GM18861 (cell line): ENCODE measurements at regions not wholly inside any gene's neighbourhood (a gene's known extent, or its start where the extent isn't known, plus 50 kb on each side); places are given as distances from the start of the nearest gene placed in this dataset.

ENCODE experiments used
- ATAC-seq: cut with Tn5 transposase; IDR thresholded peaks from one replicate; pipeline ENCODE4 v1.9.1; 2021; ENCODE audit not compliant: unreplicated experiment

DNA sequence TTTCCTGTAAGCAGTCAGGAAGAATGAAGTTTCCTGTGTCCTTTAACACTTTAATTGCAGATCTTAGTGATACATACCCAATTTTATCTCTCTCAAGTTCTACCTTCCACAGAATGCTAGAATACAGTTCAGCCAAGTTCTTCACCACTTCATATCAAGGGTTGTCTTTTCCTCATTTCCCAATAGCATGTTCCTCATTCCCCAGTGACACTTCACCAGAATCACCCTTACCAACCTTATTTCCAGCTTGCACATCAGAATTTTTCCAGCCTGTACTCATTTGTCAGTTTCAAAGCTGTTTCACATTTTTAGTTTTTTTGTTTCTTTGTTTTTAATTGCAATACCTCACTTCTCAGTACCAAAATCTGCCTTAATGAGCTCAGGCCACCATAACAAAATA lies 126.1 kb downstream of the ESM1 start:
- ATAC-seq, result no peak

- no peak for ATAC-seq
Measured at GRCh38 chr5:54854883-54855581, 130.4 kb downstream of the ESM1 start.

DNA sequence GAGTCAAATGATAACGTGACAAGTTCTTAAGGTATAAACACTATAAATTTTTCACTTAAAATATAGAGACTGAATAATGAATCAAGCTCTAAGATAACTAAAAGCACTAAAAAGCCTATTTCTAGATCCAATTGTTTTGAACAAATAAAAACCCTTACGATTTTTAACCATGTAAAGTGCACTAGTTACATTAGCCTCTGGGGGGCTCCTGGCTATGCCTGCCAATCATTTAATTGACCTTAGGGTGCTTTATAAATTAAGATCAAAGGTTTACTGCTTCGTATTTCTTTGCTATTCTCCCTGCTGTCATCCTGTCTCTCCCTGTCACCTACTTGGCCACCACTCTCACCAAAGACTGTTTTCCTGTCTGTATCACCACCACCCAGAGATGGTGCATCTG lies 133.4 kb downstream of the ESM1 start:
- no peak for ATAC-seq

GRCh38 chr5:54851449-54851848 lies 133.9 kb downstream of the ESM1 start:
- ATAC-seq, result no peak

DNA sequence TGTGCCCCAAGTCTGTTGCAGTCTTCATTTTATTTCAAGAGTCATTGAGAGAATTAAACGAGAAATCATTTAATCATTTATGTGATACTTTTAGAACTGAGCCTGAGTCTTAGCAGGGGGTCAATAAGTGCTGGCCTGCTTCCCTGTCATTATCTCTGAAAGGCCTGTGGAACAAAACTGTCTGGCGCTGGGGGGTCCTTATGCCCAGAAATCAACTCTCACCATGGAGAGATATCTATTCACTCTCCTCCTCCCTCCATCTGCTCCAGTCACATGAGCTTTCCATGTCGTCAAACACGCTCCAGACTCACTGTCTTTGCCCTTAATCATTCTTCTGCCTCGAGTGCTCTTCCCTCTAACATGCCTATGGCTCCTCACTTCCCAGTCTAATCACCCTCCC lies 136.8 kb downstream of the ESM1 start:
- ATAC-seq, result no peak

DNA sequence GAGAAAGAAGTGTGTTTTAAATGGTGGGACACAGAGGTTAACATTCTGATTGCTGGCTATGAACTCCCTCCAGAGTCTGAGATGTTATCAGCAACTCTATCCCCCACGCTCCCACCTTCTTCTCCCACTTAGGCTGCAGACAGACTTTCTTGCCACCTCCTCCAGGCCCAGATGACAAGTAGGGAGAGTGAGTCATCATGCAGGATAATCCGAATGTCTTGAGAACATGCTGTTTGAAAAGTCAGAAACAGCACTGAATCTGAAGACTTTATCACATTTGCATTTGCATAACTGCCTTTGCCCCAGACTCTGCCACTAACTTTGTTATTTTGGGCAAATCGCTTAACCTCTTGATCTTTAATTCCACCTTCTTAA lies 139.8 kb downstream of the ESM1 start:
- no peak for ATAC-seq

- no peak for ATAC-seq
Measured at GRCh38 chr5:54844905-54845566, 140.4 kb downstream of the ESM1 start.

- ATAC-seq, result no peak
Measured at GRCh38 chr5:54844266-54844665, 141.1 kb downstream of the ESM1 start.

GRCh38 chr5:54841481-54841880 lies 143.9 kb downstream of the ESM1 start:
- ATAC-seq, result no peak

DNA sequence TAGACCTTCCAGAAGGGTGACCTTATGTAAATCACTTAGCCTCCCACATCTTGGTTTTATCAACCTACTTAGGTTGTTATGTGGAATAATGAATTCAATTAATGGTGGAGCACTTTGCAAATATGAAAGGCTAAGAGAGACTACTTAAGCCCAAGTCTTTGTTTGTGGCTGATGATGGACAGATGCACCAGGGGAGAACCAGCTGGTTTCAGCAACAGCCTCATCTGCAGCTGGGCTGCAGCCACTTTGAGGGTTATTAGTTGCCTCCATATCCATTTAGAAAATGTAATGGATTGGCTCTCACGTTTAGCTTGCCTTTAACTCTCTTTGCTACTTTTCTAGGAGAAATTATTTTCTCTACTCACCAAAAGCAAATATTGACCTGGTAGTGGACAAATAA lies 146.6 kb downstream of the ESM1 start:
- ATAC-seq, result no peak

DNA sequence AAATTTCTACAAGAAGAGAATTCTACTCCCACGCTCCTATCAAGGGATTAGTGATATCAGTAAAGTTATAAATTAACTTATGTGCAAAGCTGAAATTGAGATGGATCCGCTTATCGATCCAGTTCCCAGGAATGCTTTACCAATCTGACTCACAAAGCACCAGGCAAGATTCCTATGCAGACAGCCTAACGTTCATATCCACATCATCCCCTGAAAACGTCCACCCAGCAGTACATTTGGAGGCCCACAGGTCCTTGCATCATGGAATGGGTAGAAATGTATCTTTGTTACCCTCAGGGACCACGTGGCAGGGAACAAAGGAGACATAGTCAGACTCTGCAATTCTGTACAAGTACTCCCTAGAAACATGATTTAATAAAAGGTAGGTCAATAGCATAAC lies 147.4 kb downstream of the ESM1 start:
- no peak for ATAC-seq

DNA sequence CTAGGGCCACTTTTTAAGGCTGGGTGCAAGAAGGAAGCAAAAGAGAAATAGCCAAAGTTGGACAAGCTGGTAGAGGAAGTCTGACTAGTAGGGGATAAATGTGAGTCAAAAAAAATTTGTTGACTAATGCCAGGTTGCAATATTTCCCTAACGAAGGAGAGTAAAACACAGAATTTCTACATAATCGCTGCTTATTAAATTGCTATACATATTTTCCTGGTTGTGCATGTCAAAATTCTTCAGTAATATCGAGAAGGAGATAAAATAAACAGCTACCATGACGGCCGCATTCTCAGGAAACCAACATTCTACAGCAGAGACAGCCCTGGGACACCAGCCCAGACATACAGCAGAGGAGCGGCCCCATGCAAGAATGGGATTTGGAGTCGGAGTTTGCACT lies 148.3 kb downstream of the ESM1 start:
- no peak for ATAC-seq

- no peak for ATAC-seq
Measured at GRCh38 chr5:54835647-54836046, 149.7 kb downstream of the ESM1 start.

- ATAC-seq, result no peak
Measured at GRCh38 chr5:54834121-54834842, 151.1 kb downstream of the ESM1 start.

DNA sequence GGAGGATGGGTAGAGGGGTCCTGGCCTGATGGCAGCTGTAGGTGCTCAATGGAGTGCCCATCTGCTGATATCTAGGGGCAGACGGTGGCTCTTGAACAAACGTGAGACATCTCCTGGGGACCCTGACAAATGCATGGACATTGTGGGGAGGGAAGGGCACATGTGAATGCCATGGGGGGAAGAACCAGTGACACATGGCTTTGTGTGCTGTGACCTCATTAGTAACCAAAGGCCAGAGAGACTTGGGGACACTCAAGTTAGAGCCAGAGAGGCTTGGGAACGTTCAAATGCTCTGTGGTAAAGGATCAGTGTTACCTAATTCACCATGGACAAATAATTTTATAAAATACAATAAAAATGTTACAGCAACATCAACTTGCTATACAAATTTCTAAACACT lies 151.8 kb downstream of the ESM1 start:
- no peak for ATAC-seq

GRCh38 chr5:54832858-54833257 lies 152.5 kb downstream of the ESM1 start:
- no peak for ATAC-seq

DNA sequence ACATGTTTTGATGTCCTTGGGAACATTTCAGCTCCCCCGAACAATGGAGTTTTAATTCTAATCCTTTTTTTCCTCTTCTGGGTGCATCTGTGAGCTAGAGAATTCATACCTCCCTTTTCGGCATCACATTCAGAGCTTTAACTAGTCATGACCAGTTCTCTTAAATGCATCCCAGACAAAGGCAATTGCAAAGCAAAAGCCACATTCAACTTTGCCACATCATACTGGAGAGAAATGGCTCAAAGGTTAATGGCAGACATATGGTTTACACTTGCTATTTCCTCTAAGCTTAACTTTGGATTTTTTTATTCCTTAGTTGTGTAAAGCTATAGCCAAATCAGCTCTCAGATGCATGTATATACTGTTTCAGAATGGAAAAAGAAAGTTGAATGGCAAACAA lies 153.3 kb downstream of the ESM1 start:
- ATAC-seq, result no peak

DNA sequence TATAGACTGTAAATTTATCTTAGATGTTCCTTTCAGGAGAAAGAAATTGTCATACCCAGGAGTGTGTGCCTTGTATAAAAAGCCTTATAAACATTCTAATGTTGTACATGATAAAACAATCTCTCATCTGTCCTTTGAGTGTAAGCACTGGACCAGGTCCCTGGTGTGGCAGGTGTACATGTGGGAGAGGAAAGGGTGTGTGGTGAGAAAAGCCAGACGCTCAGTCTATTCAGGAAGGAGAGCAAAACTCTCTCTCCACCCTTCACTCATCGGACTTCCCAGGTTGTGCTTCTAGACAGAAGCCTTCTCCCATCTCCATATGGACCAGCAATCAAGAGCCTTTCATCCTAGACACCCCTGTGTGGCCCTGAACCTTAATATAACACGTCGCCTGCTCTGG lies 154.2 kb downstream of the ESM1 start:
- ATAC-seq, result no peak

GRCh38 chr5:54829676-54830535 lies 155.5 kb downstream of the ESM1 start:
- no peak for ATAC-seq

DNA sequence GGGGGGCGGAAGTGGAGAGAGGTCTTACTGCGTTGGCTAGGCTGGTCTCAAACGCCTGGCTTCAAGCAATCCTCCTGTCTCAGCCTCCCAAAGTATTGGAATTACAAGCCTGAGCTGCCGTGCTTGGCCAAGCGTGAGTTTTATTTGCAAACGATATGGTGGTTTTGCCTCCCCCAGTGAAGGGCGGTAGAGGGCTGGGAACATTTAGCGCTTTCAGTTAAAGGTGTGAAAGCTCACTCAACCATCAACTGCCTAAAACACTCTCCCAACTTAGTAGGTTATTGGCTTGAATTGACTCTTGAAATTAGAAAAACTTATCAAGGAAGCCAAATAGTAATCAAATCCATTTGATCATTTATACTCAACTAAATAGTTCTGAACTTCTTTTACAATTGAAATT lies 156.3 kb downstream of the ESM1 start:
- no peak for ATAC-seq

GRCh38 chr5:54828151-54828550 lies 157.2 kb downstream of the ESM1 start:
- no peak for ATAC-seq
